OCI-LY1 (cell line): ENCODE measurements at regions not wholly inside any gene's neighbourhood (a gene's known extent, or its start where the extent isn't known, plus 50 kb on each side); places are given as distances from the start of the nearest gene placed in this dataset.

Experiments used
- CTCF ChIP-seq: fragments of 200-600 bp; sonication (generic), shearing (Covaris generic); IDR thresholded peaks from 2 replicates; pipeline ENCODE4 v1.5.1; 2017; ENCODE audit warnings: mild to moderate bottlenecking, antibody characterized with exemption, low read length, moderate library complexity, mixed read lengths
- EZH2 ChIP-seq: fragments of 200-600 bp; sonication (generic), shearing (Covaris generic); IDR thresholded peaks from 2 replicates; pipeline ENCODE4 v1.8.0; 2017; ENCODE audit warnings: borderline replicate concordance, mixed run types, mild to moderate bottlenecking, antibody characterized with exemption, low read length, moderate library complexity, mixed read lengths

DNA sequence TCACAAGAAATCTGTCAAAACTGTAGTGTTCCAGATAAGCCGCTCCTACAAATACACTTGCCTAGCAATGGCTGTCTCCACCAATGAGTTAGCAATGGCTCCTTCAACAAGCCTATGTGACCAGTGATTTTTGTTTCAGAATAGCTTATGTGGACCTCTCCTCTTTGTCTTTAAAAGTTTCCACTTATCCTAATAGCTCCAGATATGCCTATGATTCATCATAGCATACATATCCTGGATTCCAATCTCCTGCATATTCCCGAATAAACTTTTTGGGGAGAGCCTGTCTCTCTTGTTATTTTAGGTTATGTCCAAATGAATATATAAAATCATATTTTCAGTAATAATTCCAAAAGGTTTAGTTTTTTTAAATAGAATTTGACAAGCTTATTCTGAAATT is 510.6 kb downstream of the ARL4A start:
- TF ChIP-seq CTCF (no peak), EZH2 (no peak)
